GM18868 (cell line): ENCODE measurements at regions not wholly inside any gene's neighbourhood (a gene's known extent, or its start where the extent isn't known, plus 50 kb on each side); places are given as distances from the start of the nearest gene placed in this dataset.
"Not testable (repeated sequence)": the region's sequence is repeated elsewhere in the genome, so short reads cannot be mapped to it uniquely, and the experiment has no call there.

ENCODE experiments used
- ATAC-seq: cut with Tn5 transposase; IDR thresholded peaks from one replicate; pipeline ENCODE4 v1.9.1; 2021; ENCODE audit warnings: mild to moderate bottlenecking, moderate library complexity; ENCODE audit not compliant: unreplicated experiment

DNA sequence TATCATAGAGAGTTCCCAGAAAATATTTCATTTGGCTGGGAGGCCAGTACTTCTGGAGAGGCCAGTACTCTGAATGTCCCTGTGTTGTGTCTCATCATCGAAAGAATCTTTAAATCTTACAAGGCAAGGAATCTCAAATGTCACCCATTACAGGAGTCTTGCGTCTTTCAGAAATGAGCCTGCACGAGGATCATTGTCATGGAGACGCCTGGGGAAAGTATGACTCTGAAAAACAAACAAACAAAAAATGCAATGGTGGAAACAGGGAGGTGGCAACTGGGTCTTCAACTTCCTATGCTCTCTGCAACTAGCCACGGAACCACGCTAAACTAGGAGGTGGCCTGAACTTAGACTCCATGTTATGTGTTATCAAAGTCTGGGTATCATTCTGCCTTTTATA, 804.6 kb downstream of the EPHA3 start:
- ATAC-seq = no peak

DNA sequence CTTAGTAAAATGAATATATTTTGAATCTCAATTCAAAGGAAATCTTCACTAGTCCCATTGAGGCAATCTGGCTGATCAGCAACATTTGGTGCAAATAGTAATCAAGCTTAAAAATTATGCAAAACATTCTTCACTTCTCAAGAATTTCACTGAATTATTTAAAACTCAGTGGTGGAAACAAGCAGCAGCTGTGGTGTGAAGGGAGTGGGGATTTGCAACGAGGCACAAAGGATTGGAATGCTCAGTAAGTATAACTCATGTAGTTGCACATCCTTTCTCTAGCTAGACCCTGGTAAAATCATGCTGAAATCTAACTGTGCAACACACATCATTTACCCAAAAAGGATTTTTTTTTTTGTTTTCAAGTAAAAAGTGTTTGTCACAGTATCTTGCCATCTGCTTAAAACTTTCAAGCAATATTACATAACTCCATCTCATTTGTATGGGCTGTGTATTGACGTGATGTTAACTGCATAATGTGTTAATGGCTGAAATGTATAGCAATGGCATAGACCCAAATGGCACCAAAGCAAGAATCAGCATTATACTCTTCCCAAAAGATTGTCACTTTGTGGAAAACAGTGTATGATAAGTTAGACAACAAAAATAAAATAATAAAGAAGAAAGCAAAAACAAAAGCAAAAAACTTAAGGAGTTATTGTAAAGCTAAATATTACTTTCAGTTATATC, 816.6 kb downstream of the EPHA3 start:
- no peak for ATAC-seq

DNA sequence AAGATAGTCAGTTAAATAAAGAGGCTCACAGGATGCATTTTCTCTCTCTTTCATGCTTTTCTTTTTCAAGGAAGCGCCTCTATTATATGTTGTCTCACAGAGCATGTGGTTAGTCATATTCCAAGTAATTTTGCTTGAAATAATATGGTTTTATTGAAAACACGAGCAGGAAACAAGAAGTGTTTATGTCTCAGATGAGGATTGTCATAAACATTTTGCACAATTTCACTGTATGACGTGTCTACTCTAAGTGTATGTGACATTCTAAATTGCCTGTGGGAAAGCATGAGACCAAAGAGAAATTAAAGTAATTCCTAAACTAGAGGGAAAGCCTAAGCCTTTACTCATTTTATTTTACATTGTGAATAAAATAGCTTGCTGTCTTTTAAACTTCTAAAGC, 818.6 kb downstream of the EPHA3 start:
- no peak for ATAC-seq

DNA sequence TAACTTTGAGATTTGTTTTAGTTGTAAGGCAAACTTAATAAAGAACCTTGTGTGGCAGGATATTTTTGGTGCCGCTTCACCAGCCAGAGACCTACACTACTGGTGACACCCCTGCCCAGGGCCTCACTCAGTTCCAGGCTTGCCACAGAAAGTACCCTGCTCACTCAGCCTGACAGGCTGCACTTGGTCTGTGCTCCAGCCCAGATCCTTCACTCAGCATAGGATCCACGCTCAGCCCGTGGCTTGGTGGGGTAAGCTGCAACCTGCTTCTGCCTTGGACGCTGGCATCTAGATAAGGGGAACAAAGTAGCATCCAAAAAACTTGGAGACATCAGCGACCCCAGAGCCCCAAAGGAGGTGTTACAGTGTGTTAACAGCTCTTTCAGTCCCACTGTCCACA, 825.5 kb downstream of the EPHA3 start:
- ATAC-seq = no peak

DNA sequence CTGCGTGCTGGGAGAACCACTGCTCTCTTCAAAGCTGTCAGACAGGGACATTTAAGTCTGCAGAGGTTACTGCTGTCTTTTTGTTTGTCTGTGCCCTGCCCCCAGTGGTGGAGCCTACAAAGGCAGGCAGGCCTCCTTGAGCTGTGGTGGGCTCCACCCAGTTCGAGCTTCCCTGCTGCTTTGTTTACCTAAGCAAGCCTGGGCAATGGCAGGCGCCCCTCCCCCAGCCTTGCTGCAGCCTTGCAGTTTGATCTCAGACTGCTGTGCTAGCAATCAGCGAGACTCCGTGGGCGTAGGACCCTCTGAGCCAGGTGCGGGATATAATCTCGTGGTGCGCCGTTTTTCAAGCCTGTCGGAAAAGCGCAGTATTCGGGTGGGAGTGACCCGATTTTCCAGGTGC, 837.0 kb downstream of the EPHA3 start:
- not testable (repeated sequence) for ATAC-seq

DNA sequence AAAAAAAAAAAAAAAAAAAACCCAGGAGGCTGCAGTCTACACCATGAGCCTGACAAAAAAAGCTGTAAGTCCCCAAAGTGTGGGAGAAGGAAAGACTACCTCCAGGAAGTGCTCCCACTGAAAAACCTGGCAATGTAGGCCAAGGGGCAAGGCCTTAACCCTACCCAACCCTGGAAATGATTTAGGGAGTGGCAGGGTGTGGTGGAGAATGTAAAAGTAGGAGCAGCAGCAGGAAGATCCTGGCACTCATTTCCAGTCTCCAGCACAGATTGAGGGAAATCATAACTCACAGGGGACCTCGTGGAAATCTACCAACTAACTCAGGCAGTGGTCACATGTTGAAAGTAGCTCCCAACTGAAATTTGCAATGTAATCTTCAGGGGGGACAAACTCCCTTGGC, 839.5 kb downstream of the EPHA3 start:
- no peak for ATAC-seq

DNA sequence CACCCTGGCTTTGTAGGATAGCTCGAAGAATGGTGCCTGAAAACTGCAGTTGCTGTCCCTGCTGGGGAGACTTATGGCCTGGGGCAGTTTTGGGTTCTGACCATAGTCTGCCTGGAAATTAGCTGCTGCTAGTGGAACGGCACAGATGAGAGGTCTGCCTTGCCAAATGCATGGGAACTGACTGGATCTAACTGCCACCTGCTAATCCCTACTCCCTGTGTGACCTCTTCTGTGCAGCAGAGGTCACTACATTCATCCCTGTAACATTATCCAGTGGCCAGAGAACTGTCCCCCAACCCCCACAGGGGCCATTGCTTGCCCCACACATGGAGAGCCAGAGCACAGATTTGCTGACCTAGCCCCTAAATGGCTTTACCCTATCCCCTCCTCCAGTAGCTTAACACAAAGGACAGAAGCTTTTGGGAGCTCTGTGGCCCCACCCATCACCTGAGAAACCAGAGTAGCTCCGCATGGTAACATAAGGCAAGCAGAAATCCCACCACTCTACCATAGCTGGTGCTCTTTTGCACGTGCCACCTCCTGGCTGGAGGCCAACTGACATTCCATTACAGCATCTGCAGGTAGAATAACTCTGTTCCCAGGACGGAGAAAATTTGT, 840.0 kb downstream of the EPHA3 start:
- no peak for ATAC-seq

DNA sequence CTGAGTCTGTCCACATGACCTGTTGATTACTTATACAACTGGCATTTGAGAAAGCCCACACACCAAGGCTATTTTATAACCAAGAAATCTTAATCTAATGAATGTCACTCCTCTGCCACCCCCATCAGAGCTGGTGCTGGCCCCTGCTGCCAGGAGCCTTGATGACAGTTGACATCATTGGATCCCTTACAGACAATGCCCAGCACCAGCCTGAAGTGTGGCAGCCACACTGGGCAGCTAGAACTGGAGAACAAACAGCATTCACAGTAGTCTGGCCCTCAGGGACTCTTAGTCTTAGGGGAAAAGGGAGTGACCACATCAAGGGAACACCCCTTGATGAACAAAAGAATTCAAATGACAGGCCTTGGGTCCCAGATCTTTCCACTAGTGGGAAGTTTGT, 840.6 kb downstream of the EPHA3 start:
- ATAC-seq = no peak

DNA sequence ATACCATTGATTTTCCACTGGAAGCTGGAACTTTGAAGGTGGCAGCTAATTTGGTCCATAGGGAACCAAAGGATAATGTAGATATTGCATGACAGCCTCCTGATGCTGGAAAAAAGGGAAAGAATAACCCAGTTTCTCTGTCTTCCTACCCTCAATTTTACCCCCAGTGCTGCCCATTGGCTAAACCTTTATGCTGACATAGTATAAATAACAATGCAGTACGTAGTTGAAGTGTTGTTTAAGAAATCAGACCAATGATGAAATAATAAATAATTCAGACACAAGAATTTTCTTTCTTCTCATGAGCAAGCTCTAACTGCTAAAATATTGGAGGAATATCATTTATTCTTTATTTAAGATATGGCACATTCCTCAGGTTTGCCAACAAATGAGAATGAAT, 843.4 kb downstream of the EPHA3 start:
- ATAC-seq = no peak

DNA sequence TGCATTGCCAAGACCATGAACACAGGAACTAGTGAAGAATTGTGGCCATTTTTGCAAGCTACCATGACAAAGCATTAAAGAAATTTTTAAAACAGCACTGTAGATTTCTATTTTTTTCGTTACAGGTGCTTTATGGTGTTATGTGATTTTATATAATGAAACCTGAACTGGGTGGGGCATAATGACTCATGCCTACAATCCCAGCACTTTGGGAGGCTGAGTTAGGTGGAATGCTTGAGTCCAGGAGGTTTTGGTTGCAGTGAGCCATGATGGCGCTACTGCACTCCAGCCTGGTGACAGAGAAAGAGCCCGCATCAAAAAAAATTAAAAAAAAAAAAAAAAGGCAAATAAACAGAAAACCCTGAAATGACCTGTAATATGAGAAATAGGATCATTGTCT, 846.7 kb downstream of the EPHA3 start:
- ATAC-seq = no peak

DNA sequence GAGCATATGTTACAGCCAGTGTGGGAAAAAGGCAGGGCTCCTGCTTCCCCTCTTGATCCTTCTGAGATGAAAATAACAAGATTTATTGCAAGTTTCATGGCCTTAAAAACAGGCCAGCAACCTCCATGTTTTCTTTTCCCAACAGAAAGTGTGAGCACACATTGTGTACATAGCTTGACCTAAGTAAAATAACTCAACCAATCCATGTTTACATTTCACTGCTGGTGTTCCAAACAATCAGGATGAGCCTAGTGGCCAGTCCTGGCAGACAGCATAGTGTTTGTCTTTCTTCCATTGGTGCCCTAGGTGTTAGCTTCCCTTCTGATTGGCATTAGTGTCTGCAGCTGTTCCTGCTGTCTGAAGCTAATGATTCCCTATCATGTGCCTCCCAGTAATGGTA, 847.7 kb downstream of the EPHA3 start:
- no peak for ATAC-seq

DNA sequence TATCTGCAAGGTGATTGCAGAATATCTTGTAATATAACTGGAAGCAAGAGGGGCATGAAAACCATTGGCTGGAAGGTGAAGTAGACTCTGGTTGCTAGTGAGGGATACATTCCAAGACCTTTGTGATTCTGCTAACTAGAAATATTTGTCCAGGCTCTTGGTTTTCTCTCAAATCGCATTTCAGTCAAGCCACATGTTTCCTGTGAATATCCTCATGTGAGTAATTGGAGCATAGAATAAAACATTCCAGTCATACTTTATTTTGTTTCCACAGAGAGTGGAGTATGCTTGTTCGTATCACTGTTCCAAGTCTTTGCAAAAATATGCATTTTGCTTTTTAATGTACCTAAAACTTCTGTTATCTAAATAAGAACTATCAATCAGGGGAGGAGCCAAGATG, 850.0 kb downstream of the EPHA3 start:
- ATAC-seq = no peak

DNA sequence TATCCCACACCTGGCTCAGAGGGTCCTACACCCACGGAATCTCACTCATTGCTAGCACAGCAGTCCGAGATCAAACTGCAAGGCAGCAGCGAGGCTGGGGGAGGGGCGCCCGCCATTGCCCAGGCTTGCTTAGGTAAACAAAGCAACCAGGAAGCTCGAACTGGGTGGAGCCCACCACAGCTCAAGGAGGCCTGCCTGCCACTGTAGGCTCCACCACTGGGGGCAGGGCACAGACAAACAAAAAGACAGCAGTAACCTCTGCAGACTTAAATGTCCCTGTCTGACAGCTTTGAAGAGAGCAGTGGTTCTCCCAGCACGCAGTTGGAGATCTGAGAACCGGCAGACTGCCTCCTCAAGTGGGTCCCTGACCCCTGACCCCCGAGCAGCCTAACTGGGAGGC, 850.7 kb downstream of the EPHA3 start:
- ATAC-seq = not testable (repeated sequence)

DNA sequence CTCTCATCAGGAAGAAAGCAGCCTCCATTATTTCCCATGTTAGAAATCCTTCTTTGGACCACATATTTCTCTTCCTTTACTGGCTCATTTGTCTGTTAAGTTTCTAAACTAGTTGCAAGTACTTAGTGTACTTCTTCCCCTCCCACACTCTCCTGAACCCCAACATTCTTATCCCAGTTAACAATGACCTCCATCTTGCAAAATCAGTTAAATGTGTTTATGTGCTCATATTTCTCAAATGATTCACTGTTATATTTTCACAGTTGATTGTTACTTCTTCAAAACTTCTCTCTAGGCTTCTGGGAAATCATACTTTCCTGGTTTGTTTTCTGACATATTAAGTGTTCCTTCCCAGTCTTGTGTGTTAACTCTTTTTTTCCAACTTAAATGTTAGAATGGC, 856.9 kb downstream of the EPHA3 start:
- no peak for ATAC-seq

DNA sequence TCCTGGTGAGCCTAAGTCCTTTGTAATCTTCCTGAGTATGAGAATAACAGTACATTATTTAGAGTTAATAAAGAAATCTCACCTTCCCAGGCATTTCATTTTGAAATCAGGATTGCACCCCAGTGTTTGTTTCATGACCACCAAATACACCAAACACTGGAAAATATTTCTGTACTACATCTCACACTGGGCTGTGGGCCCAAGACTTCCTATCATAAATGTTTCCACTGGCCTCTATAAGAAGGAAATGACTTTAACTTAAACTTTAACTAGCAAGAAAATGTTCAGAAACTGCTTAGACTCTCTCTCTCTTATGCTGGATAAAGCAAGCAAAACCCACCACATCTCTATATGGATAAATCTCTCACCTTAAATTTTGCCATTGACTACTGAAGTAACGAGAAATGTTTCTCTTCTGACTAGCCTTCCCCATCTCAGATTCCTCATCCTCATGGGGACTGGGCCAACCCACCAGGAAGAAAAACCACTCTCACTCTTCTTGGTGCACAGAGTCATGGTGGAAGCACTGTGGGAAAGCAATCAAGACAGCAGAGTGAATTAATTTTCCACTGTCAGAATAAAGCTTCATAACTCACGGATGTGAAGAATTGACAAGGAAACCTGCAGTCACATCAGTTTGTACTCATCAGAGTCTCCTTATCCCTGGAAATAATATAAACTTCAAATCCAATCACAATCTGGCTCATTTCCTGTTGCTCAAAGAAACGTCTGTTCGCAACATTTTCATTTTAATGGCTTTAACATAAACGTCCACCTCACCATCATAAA, 859.6 kb downstream of the EPHA3 start:
- ATAC-seq = no peak

DNA sequence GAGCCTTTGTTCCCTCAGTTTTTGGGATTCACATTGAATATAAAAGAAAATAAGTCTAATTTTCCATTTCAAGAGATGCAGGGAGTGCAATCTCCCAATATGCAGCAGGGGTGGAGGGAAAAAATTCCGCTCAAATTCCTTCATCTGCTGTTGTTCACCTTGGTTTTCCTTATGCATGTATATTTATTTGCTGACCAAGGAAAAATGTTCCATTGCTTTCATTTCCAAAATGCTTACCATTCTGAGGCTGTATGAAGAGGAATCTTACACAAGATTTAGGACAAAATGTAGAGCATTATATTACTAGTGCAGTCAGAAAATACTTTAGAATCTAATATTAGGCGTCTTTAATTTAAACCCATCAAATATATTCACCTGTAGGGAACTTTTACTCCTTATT, 863.9 kb downstream of the EPHA3 start:
- no peak for ATAC-seq

DNA sequence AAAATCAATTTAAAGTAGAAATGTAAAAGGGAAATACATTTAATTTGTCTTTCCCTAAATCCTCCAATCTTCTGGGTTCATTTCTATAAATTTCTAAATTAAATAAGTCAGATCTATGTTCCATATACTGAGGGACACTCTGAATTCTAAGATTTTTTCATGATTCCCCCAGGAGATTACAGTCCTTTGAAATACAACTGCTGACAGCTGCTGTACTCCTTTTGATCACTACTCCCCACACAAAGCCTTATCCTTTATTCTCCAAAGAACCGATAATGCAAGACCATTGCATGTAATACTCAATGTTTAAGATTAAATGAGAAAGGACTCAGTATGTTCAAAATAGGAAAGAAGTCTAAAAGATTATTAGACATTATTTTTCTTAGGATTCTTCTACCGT, 865.7 kb downstream of the EPHA3 start:
- ATAC-seq = no peak

DNA sequence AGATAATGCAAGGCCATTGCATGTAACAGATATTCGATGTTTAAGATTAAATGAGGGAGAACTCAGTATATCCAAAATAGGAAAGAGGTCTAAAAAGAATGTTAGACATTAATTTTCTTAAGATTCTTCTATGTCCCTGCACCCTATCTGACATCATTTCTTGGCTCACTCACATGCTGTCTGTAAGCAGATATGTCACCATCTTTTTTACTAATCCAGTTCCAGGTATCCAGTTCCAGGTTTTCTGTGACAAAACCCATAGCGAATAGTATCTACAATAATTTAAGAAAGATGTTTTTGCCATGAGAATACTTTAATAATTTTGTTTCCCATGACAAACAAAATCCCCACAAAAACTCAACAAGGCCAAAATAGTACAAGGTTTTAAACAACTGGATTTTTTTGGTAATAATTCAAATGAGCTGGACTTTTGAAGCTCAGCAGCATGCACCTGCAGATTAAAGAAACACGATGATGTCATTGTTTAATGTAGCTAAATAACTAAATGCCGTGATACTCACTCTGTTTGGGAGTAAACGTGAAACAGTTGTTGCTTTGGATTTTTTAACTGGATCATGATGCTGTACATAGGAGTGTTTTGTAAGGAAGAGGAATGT, 867.6 kb downstream of the EPHA3 start:
- no peak for ATAC-seq

DNA sequence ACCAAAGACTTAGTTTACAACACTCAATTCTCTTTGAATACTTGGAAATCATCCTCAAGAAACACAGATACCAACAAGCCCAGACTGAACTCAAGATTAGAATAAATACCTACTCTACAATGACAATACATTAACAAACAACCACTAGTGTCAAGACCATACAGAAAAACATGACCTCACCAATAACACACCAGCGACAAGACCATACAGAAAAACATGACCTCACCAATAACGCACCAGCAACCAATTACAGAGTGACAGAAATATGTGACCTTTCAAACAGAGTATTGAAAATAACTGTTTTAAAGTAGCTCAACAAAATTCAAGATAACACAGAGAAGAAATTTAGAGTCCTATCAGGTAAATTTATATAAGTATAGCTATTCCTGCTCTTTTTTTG, 876.0 kb downstream of the EPHA3 start:
- no peak for ATAC-seq

DNA sequence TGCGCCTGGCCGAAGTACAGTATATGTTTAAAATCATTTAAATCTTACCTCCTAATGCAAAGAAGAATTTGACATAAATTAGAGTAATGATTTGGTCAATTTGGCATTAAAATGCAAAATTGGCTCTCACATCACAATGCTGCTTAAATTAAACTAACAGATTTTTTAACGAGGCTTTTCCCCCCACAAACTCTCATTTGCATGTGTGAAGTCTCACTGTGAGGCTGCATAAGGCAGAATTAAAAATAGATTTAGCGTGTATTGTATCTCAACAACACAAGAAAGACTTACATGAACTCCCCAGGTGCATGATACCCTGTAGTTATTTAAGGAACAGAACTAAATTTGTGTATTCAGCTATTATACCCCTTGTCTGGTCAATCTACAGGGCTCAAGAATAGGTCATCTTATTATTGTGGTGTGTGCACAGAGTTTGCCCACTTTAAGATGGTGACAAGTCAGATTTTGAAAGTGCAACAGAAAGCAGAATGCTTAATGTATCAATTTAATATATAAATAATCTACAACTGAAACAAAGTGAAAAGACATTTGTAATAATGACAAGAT, 897.9 kb downstream of the EPHA3 start:
- no peak for ATAC-seq

DNA sequence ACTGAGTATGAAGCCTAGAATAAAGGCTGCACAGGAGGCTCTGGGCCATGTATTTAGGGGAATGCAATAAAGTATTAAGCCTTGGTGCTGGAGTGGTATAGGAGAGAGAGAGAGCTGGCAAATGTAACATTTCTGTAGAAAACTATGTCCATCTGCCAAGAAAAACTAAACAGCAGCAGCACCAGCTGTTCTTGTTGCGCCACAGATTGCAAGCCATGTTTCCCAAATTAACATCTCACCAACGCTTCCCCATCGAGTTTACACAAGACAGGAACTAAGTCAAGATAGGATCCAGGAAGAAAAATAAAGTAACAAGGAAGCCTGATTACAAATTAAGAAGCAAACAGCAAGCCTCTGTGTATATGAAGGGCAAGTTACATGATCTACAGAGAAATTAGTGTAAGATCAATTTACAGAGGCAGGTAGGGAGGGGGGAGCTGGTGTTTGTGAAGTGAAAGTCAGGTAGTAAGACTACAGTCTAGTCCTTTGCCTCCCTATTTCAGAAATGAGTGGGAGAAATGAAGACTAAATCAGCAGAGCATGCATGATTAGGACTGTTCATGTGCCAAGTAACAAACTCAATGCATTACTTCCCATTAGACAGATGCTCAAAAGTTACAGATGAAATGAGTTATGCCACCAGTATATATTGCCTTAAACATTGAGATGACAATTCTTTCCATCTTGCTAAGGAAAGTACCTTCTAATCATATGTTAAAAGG, 900.5 kb downstream of the EPHA3 start:
- no peak for ATAC-seq
